HG03064 (cell line): ENCODE measurements at regions not wholly inside any gene's neighbourhood (a gene's known extent, or its start where the extent isn't known, plus 50 kb on each side); places are given as distances from the start of the nearest gene placed in this dataset.
"Not testable (repeated sequence)": the region's sequence is repeated elsewhere in the genome, so short reads cannot be mapped to it uniquely, and the experiment has no call there.

ENCODE experiments used
- ATAC-seq: cut with Tn5 transposase; IDR thresholded peaks from one replicate; pipeline ENCODE4 v1.9.1; 2021; ENCODE audit warnings: low read depth; ENCODE audit not compliant: unreplicated experiment

- ATAC-seq: no peak
Measured at GRCh38 chr17:27944546-27945332, 51.6 kb upstream of the LYRM9 start.

- no peak for ATAC-seq
Measured at GRCh38 chr17:27945333-27945616, 52.1 kb upstream of the LYRM9 start.

GRCh38 chr17:27945953-27946352, 52.8 kb upstream of the LYRM9 start:
- no peak for ATAC-seq

GRCh38 chr17:27946513-27946912, 53.3 kb upstream of the LYRM9 start:
- ATAC-seq: no peak

GRCh38 chr17:27947005-27947406, 53.8 kb upstream of the LYRM9 start:
- ATAC-seq: no peak

GRCh38 chr17:27949304-27949703, 56.1 kb upstream of the LYRM9 start:
- ATAC-seq: no peak

- not testable (repeated sequence) for ATAC-seq
Measured at GRCh38 chr17:27950225-27950624, 57.1 kb upstream of the LYRM9 start.

- no peak for ATAC-seq
Measured at GRCh38 chr17:27950995-27951394, 57.8 kb upstream of the LYRM9 start.

GRCh38 chr17:27951872-27952271, 58.7 kb upstream of the LYRM9 start:
- ATAC-seq: no peak

GRCh38 chr17:27952366-27952765, 59.2 kb upstream of the LYRM9 start:
- no peak for ATAC-seq

GRCh38 chr17:27954548-27955495, 61.7 kb upstream of the LYRM9 start:
- no peak for ATAC-seq

GRCh38 chr17:27956601-27957445, 63.7 kb upstream of the LYRM9 start:
- no peak for ATAC-seq

GRCh38 chr17:27957446-27957793, 64.3 kb upstream of the LYRM9 start:
- ATAC-seq: not testable (repeated sequence)

- ATAC-seq: no peak
Measured at GRCh38 chr17:27958708-27959381, 65.7 kb upstream of the LYRM9 start.

- ATAC-seq: no peak
Measured at GRCh38 chr17:27959382-27959709, 66.2 kb upstream of the LYRM9 start.

GRCh38 chr17:27960183-27960849, 67.2 kb upstream of the LYRM9 start:
- no peak for ATAC-seq

- not testable (repeated sequence) for ATAC-seq
Measured at GRCh38 chr17:27962581-27962980, 69.4 kb upstream of the LYRM9 start.

GRCh38 chr17:27965224-27965623, 72.1 kb upstream of the LYRM9 start:
- no peak for ATAC-seq

- no peak for ATAC-seq
Measured at GRCh38 chr17:27968206-27968732, 74.2 kb upstream of the NLK start.

GRCh38 chr17:27970587-27970986, 71.9 kb upstream of the NLK start:
- no peak for ATAC-seq
